ENCODE measurements at regions not wholly inside any gene's neighbourhood (a gene's known extent, or its start where the extent isn't known, plus 50 kb on each side); places are given as distances from the start of the nearest gene placed in this dataset.

GRCh38 chr11:106390078-106390477 is 312.6 kb downstream of the AASDHPPT start:
- TF ChIP-seq CTCF (IDR thresholded peaks at IDR 0.05; ENCODE audit: low read depth, low read length, poor library complexity, severe bottlenecking) (no peak), EZH2phosphoT487 (IDR thresholded peaks at IDR 0.05; ENCODE audit: borderline replicate concordance, low read length) (no peak)
